ENCODE measurements at regions not wholly inside any gene's neighbourhood (a gene's known extent, or its start where the extent isn't known, plus 50 kb on each side); places are given as distances from the start of the nearest gene placed in this dataset.

DNA sequence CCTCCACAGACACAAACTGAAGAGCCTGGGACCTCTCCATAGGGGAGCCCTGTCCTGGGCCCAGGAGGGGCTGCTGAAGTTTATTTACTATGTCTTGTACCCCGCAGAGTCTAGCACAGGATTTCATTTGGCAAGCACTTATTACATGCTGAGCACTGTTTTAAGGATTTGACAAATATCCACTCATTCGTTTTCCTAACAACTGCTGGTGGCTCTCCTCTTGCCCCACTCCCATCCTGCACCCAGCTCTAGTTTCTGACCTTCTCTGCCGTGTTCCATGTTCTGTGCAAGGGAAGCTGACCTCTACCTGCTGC, 127.0 kb upstream of the MAFB start:
- Histone ChIP-seq H3K14ac (ENCODE audit: low read length in 2 of 2) (peak overlapping the region in 1 of 2 experiments; percentile 12), H2BK15ac (ENCODE audit: low read depth, poor library complexity, severe bottlenecking) (no peak overlapping the region), H3K4me1 (ENCODE audit: control insufficient read depth, insufficient read depth, low read depth, low read length) (no peaks in the 10 kb centered on the region), H3K9me3 (ENCODE audit: control insufficient read depth, low read length) (peaks cover 3% of the 10 kb centered on the region), H4K91ac (ENCODE audit: low read length) (no peak overlapping the region), H2BK5ac (ENCODE audit: low read depth, low read length, poor library complexity, severe bottlenecking) (no peak overlapping the region), H3K4ac (ENCODE audit: low read depth in 1 of 2, low read length in 2 of 2) (no peak overlapping the region), H3K18ac (ENCODE audit: low read depth in 1 of 2, low read length in 2 of 2) (no peak overlapping the region), H4K8ac (ENCODE audit: low read length) (no peak overlapping the region), H3K4me2 (ENCODE audit: low read length, poor library complexity, severe bottlenecking) (no peak overlapping the region), H2BK12ac (ENCODE audit: low read length in 2 of 2) (no peak overlapping the region), H2BK120ac (ENCODE audit: low read depth, low read length) (no peak overlapping the region), H3K4me3 (ENCODE audit: insufficient read depth in 1 of 2, low read depth in 1 of 2, low read length in 2 of 2) (no peak overlapping the region), H2AK5ac (ENCODE audit: low read length, severe bottlenecking) (no peak overlapping the region), H3K79me1 (replicated peaks; ENCODE audit: low read length, poor library complexity, severe bottlenecking) (no peaks in the 10 kb centered on the region), H3K27me3 (ENCODE audit: control insufficient read depth in 1 of 2, insufficient read depth in 1 of 2, low read length in 2 of 2) (peaks cover 0 to 18% of the 10 kb centered on the region in 2 experiments), H2AFZ (ENCODE audit: low read depth, low read length) (no peak overlapping the region), H3K27ac (ENCODE audit: low read length, poor library complexity, severe bottlenecking) (no peak overlapping the region), H3K36me3 (ENCODE audit: control insufficient read depth in 1 of 2, insufficient read depth in 2 of 2, low read depth in 1 of 2, low read length in 2 of 2) (no peaks in the 10 kb centered on the region), H3K9ac (ENCODE audit: low read length) (no peak overlapping the region), H3K23ac (ENCODE audit: low read length in 2 of 2) (no peak overlapping the region)
- DNase-seq, result no peak
- 68% methylated on average over 2 of the region's 3 CpGs for WGBS

DNA sequence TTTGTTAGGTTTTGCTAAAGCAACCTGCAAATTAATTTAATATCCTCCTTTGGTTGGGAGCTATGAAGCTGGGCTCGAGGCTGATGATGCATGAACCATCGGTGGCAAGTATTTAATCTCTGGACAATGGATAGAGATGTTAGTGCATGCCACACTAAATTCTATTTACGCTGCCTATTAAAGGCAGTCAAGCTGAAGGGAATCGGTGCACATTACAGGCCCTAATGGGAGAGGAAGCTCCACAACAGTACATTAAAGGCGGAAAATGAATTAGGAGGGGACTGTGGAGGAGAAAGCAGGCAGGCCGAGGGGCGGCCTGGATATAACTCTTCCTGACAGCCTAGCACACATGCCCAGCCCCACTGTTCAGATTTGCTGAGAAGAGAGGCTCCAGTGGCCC, 132.4 kb upstream of the MAFB start:
- Histone ChIP-seq H4K91ac (ENCODE audit: low read length) (no peak overlapping the region), H3K79me1 (replicated peaks; ENCODE audit: low read length, poor library complexity, severe bottlenecking) (no peaks in the 10 kb centered on the region), H3K27me3 (ENCODE audit: control insufficient read depth in 1 of 2, insufficient read depth in 1 of 2, low read length in 2 of 2) (peaks cover 0 to 15% of the 10 kb centered on the region in 2 experiments), H2BK120ac (ENCODE audit: low read depth, low read length) (no peak overlapping the region), H3K4ac (ENCODE audit: low read depth in 1 of 2, low read length in 2 of 2) (no peak overlapping the region), H3K4me1 (ENCODE audit: control insufficient read depth, insufficient read depth, low read depth, low read length) (no peaks in the 10 kb centered on the region), H3K23ac (ENCODE audit: low read length in 2 of 2) (no peak overlapping the region), H3K36me3 (ENCODE audit: control insufficient read depth in 1 of 2, insufficient read depth in 2 of 2, low read depth in 1 of 2, low read length in 2 of 2) (no peaks in the 10 kb centered on the region), H2BK12ac (ENCODE audit: low read length in 2 of 2) (no peak overlapping the region), H3K9me3 (ENCODE audit: control insufficient read depth, low read length) (peaks cover 13% of the 10 kb centered on the region), H3K14ac (ENCODE audit: low read length in 2 of 2) (no peak overlapping the region), H3K27ac (ENCODE audit: low read length, poor library complexity, severe bottlenecking) (no peak overlapping the region), H3K4me2 (ENCODE audit: low read length, poor library complexity, severe bottlenecking) (no peak overlapping the region), H4K8ac (ENCODE audit: low read length) (no peak overlapping the region), H3K4me3 (ENCODE audit: insufficient read depth in 1 of 2, low read depth in 1 of 2, low read length in 2 of 2) (no peak overlapping the region), H2AK5ac (ENCODE audit: low read length, severe bottlenecking) (no peak overlapping the region), H2BK15ac (ENCODE audit: low read depth, poor library complexity, severe bottlenecking) (no peak overlapping the region), H3K9ac (ENCODE audit: low read length) (no peak overlapping the region), H3K18ac (ENCODE audit: low read depth in 1 of 2, low read length in 2 of 2) (no peak overlapping the region), H2BK5ac (ENCODE audit: low read depth, low read length, poor library complexity, severe bottlenecking) (no peak overlapping the region), H2AFZ (ENCODE audit: low read depth, low read length) (no peak overlapping the region)
- 86% methylated on average over 6 of the region's 7 CpGs for WGBS
- DNase-seq, result no peak

DNA sequence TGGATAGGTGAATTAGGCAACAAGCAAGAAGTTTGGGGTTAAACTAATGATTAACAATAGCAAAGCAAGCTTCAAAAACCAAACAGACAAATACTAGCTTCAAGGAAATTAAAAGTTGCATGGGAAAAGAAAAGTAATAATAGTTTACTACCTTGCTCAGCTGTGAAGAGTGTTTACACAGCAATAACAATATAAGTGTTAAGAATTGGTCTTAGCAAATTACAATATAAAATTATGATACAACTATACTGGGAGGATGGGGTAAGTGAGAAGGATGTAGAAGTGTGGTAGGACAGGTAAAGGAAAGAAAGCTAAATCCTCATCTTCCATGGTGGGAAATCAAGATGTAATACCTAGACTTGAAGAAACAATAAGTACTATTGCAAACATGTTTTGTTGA, 137.7 kb upstream of the MAFB start:
- Histone ChIP-seq H3K9ac (ENCODE audit: low read length) (no peak overlapping the region), H4K8ac (ENCODE audit: low read length) (no peak overlapping the region), H3K4ac (ENCODE audit: low read depth in 1 of 2, low read length in 2 of 2) (no peak overlapping the region), H3K4me1 (ENCODE audit: control insufficient read depth, insufficient read depth, low read depth, low read length) (no peaks in the 10 kb centered on the region), H3K9me3 (ENCODE audit: control insufficient read depth, low read length) (peaks cover 15% of the 10 kb centered on the region), H2AK5ac (ENCODE audit: low read length, severe bottlenecking) (no peak overlapping the region), H3K14ac (ENCODE audit: low read length in 2 of 2) (no peak overlapping the region), H3K36me3 (ENCODE audit: control insufficient read depth in 1 of 2, insufficient read depth in 2 of 2, low read depth in 1 of 2, low read length in 2 of 2) (no peaks in the 10 kb centered on the region), H4K91ac (ENCODE audit: low read length) (no peak overlapping the region), H3K18ac (ENCODE audit: low read depth in 1 of 2, low read length in 2 of 2) (no peak overlapping the region), H2AFZ (ENCODE audit: low read depth, low read length) (no peak overlapping the region), H2BK15ac (ENCODE audit: low read depth, poor library complexity, severe bottlenecking) (no peak overlapping the region), H3K79me1 (replicated peaks; ENCODE audit: low read length, poor library complexity, severe bottlenecking) (no peaks in the 10 kb centered on the region), H3K23ac (ENCODE audit: low read length in 2 of 2) (no peak overlapping the region), H3K27ac (ENCODE audit: low read length, poor library complexity, severe bottlenecking) (no peak overlapping the region), H3K4me3 (ENCODE audit: insufficient read depth in 1 of 2, low read depth in 1 of 2, low read length in 2 of 2) (no peak overlapping the region), H2BK12ac (ENCODE audit: low read length in 2 of 2) (no peak overlapping the region), H2BK120ac (ENCODE audit: low read depth, low read length) (no peak overlapping the region), H3K27me3 (ENCODE audit: control insufficient read depth in 1 of 2, insufficient read depth in 1 of 2, low read length in 2 of 2) (peaks cover 0 to 10% of the 10 kb centered on the region in 2 experiments), H2BK5ac (ENCODE audit: low read depth, low read length, poor library complexity, severe bottlenecking) (no peak overlapping the region), H3K4me2 (ENCODE audit: low read length, poor library complexity, severe bottlenecking) (no peak overlapping the region)
- DNase-seq, result no peak

DNA sequence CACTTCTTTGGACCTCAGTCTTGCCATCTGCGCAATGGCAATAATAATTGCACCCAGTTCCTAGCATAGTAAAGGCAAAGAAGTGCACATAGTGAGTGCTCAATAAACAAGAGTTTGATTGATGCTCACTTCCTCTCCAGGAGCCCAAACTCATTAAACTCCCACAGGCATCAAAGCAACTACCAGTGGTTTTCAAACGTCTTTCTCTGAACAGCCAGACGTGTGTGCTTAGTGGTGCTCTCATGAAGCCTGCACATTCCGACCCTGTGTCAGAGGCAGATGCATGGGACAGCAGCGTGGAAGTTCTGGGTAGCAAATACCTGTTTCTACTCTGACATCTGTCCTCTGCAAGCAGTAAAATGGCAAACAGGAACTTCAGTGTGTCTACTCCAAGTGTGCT, 146.3 kb upstream of the MAFB start:
- no peak overlapping the region for H2BK120ac ChIP-seq (ENCODE audit: low read depth, low read length)
- no peak for DNase-seq
- no peaks in the 10 kb centered on the region for H3K79me1 ChIP-seq (replicated peaks; ENCODE audit: low read length, poor library complexity, severe bottlenecking)
- no peak overlapping the region for H4K91ac ChIP-seq (ENCODE audit: low read length)
- no peak overlapping the region for H4K8ac ChIP-seq (ENCODE audit: low read length)
- H3K18ac ChIP-seq (ENCODE audit: low read depth in 1 of 2, low read length in 2 of 2), result no peak overlapping the region
- no peak overlapping the region for H3K23ac ChIP-seq (ENCODE audit: low read length in 2 of 2)
- 74% methylated on average over 5 of the region's 5 CpGs for WGBS
- no peak overlapping the region for H3K4ac ChIP-seq (ENCODE audit: low read depth in 1 of 2, low read length in 2 of 2)
- H3K36me3 ChIP-seq (ENCODE audit: control insufficient read depth in 1 of 2, insufficient read depth in 2 of 2, low read depth in 1 of 2, low read length in 2 of 2), result no peaks in the 10 kb centered on the region
- no peak overlapping the region for H3K27ac ChIP-seq (ENCODE audit: low read length, poor library complexity, severe bottlenecking)
- H3K27me3 ChIP-seq (ENCODE audit: control insufficient read depth in 1 of 2, insufficient read depth in 1 of 2, low read length in 2 of 2), result peaks cover 7 to 42% of the 10 kb centered on the region in 2 experiments
- no peak overlapping the region for H3K14ac ChIP-seq (ENCODE audit: low read length in 2 of 2)
- H3K4me2 ChIP-seq (ENCODE audit: low read length, poor library complexity, severe bottlenecking), result no peak overlapping the region
- H3K4me1 ChIP-seq (ENCODE audit: control insufficient read depth, insufficient read depth, low read depth, low read length), result no peaks in the 10 kb centered on the region
- H2AK5ac ChIP-seq (ENCODE audit: low read length, severe bottlenecking), result no peak overlapping the region
- no peak overlapping the region for H2BK5ac ChIP-seq (ENCODE audit: low read depth, low read length, poor library complexity, severe bottlenecking)
- no peak overlapping the region for H3K9ac ChIP-seq (ENCODE audit: low read length)
- no peak overlapping the region for H2BK12ac ChIP-seq (ENCODE audit: low read length in 2 of 2)
- H3K9me3 ChIP-seq (ENCODE audit: control insufficient read depth, low read length), result peaks cover 12% of the 10 kb centered on the region
- no peak overlapping the region for H3K4me3 ChIP-seq (ENCODE audit: insufficient read depth in 1 of 2, low read depth in 1 of 2, low read length in 2 of 2)
- no peak overlapping the region for H2AFZ ChIP-seq (ENCODE audit: low read depth, low read length)
- no peak overlapping the region for H2BK15ac ChIP-seq (ENCODE audit: low read depth, poor library complexity, severe bottlenecking)

All from mesenchymal stem cell (in vitro differentiated cells and primary cell).